AG09309 (cell line): ENCODE measurements at regions not wholly inside any gene's neighbourhood (a gene's known extent, or its start where the extent isn't known, plus 50 kb on each side); places are given as distances from the start of the nearest gene placed in this dataset.

Source experiments
- DNase-seq: peaks from one replicate; pipeline ENCODE4 v3.0.0-alpha.2; 2010; ENCODE audit warnings: low read depth
- H3K4me3 ChIP-seq: 2 replicates; pipeline ENCODE4 v1.5.1; 2011; ENCODE audit warnings: mild to moderate bottlenecking, low read depth, low read length, moderate library complexity; ENCODE audit not compliant: control insufficient read depth
- TF ChIP-seq, protein P1 (sequence below): IDR thresholded peaks from 2 replicates; pipeline ENCODE4 v1.5.1; 2011; ENCODE audit warnings: mild to moderate bottlenecking, low read depth, low read length, inconsistent platforms; ENCODE audit not compliant: insufficient read depth, control insufficient read depth; ENCODE audit errors: missing control alignments

DNA sequence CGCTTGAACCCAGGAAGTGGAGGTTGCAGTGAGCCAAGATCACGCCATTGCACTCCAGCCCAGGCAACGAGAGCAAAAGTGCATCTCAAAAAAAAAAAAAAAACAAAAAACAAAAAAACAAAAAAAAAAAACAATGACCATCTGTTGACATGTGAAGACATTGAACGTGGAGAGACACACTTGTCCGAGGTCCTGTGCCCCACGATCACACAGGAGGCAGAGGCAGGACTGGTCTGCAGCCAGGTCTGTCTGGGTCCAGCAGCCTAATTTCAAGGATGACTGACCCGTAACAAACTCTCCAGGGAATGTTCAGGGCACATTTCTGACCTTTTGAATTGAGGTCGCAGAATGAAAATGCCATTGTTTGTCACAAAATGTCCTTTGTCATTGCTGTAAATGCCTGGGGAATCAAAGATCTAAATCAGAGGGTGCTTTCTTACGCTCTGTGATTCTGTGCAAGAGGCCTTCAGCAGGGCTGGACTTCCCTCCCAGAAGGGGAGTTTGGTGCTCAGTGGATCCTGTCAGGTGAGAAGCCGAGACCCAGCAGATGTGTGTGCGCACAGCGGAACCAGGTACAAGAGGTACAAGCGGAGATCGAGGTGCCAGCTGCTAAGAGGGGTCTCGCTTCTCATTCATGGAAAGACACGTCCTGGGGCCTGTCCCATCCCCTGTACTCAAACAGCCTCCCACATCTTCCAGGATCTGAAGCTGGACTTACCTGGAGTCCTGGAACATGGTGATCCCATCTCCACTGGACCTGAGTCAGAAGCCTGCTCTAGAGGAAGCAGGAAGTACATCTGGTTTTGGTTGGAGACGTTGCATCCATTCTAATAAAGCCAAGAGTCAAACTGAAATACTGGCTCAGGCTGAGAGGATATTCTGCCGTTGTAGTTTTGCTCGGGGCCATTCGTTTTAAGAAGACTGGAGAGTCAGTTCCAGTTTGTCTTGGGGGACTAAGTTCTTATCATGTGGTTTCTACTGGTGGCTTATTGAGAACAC is 95.8 kb downstream of the IRF8 start:
- TF ChIP-seq, protein P1, sequence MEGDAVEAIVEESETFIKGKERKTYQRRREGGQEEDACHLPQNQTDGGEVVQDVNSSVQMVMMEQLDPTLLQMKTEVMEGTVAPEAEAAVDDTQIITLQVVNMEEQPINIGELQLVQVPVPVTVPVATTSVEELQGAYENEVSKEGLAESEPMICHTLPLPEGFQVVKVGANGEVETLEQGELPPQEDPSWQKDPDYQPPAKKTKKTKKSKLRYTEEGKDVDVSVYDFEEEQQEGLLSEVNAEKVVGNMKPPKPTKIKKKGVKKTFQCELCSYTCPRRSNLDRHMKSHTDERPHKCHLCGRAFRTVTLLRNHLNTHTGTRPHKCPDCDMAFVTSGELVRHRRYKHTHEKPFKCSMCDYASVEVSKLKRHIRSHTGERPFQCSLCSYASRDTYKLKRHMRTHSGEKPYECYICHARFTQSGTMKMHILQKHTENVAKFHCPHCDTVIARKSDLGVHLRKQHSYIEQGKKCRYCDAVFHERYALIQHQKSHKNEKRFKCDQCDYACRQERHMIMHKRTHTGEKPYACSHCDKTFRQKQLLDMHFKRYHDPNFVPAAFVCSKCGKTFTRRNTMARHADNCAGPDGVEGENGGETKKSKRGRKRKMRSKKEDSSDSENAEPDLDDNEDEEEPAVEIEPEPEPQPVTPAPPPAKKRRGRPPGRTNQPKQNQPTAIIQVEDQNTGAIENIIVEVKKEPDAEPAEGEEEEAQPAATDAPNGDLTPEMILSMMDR: no peak
- no peak overlapping the region for H3K4me3 ChIP-seq

DNA sequence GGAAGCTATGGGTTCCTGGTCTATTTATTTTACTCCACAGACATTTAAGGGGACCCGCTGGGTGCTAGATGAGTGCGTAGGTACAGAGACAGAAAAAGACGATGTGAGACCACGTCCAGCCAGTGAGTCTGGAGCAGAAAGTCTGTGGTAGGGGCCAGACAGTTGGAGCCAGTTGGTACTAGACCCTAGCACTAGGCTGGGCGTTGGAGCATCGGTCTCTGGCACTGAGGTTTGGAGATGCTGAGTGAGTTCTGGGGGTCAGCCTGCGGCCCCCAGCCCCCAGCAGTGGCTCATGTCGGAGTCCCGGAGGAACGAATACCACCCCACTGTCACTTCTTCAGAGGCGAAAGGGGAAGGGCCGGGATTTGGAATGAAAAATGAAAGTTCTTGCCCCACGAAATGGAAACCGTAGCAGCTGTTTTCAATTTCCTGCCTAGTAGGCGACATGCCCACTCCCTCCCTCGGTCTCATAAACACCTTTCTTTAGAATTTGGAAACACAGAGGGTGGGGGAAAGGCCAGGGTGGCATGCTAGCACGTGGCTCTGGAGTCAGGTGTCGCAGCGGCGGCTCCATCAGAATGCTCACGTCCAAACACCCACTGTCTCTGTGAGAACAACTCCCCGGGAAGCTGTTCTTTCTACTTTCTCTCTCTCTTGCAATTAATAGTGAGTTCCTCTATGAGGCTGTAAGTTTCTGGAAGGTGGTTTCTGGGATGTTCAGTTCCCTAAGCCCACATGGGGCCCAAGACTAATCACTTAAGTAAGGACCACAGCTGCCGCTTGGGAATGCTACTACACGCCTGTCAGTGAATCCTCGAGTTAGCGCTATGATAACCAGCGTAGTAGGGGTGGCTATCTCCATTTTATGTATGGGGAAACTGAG is 96.8 kb downstream of the IRF8 start:
- no peak for DNase-seq
- peak overlapping the region; percentile 24 for H3K4me3 ChIP-seq
- TF ChIP-seq, protein P1: no peak

More for the DNA sequence above, 95.8 kb downstream of the IRF8 start:
- no peak for DNase-seq

DNA sequence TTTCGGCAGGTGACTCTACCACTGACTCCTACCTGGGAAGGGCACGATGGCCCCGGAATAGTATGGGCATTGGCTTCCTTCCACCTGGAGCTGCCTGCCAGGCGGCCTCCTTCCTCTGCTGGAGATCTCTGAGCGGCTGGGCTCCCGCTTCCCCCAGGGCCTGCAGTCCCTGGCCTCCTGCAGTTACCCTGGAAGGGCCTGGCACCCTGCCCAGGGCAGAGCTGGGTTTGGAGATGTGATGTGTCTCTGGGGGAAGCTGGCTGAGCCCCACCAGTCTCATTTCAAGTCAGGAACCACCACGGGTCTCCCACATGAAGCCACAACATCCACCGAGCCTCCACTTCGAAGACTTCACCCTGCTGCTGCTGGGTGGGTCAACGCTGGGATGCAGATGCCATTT is 97.9 kb downstream of the IRF8 start:
- DNase-seq: no peak
- TF ChIP-seq, protein P1: no peak
- no peak overlapping the region for H3K4me3 ChIP-seq

DNA sequence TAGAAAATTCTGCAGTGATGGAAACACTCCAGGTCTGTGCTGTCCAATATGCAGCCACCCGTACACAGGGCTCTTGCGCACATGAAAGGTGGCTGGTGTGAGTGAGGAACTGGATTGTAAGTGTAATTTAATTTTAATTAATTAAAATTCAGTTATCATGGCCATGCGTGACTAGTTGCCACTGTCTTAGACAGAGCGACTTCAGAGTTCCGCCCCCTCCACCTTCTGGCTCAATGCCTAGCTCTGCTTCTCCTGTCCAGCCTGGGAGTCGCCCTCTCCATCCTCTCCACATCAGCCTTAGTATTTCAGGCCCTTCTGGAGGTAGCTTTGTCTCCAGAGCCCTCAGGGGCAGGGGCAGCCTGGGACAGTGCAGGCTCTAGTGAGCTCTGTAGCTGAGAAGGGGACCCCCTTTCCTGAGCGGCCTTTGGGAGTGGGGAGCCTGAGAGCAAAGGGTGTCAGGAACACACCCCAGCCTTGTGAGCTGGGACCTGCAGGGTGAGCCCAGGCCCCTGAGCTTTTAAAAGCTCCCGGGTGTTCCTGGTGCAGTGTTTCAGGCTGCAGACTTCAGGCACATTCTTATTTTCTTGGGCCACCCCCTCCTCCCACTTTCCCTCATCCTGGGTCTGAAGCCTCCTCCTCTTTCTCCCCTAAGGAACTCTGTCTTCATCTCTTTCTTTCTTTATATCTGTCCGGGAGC is 99.4 kb downstream of the IRF8 start:
- TF ChIP-seq, protein P1: no peak
- H3K4me3 ChIP-seq: no peak overlapping the region
- DNase-seq: no peak

DNA sequence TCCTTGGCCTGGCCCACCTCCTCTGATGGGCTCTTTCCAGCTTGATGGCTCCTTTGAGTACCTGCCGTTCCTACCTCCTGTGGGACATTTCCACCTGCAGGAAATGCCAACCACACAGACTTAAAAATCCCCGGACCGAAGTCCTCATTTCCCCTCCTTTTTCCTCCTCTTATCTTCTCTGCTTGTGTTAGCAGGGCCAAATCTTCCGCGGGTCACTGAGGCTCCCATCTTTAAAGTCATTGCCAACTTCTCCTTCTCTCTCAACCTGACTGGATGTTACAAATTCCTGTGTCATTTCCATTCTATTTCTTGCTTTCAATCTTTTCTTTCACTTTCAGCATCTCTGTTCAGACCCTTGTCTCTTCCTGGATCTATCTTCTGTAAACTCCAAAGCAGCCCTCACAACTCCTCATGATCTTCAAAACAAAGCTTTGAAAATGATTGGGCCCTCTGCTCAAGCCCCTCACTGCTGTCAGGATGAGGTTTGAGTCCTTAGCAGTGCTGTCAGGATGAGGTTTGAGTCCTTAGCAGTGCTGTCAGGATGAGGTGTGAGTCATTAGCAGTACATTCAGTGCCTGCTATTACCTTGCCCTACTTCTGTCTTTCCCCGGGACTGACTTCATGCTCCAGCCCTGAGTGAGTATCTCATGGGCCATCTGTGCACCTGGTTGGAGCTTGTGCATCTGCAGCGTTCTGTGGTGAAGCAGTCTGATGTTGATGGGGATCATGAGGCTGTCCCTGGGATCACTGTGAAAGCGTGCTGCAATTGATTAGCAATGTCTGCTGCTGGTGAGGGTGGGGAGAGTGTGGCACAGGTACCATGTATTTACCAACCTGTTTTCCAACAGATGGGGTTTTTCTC is 100.1 kb downstream of the IRF8 start:
- TF ChIP-seq, protein P1: no peak
- DNase-seq: no peak
- no peak overlapping the region for H3K4me3 ChIP-seq
